Astrocyte of the cerebellum (primary cell): ENCODE measurements at regions not wholly inside any gene's neighbourhood (a gene's known extent, or its start where the extent isn't known, plus 50 kb on each side); places are given as distances from the start of the nearest gene placed in this dataset.

Source experiments
- DNase-seq: peaks from one replicate; pipeline ENCODE4 v3.0.0-alpha.2; 2011; ENCODE audit warnings: low read depth
- H3K4me3 ChIP-seq: 2 replicates; pipeline ENCODE4 v1.5.1; 2011; ENCODE audit warnings: mild to moderate bottlenecking, low read depth, low read length, moderate library complexity
- in situ Hi-C: cut with HindIII; loops from 2 replicates; pipeline ENCODE4 v1.10.0; 2017; ENCODE audit warnings: low sequenced_read_pairs
- TF ChIP-seq, protein P1 (sequence below): IDR thresholded peaks from 2 replicates; pipeline ENCODE4 v1.5.1; 2012; ENCODE audit warnings: low read length, low read depth, moderate library complexity, mild to moderate bottlenecking; ENCODE audit errors: missing control alignments

DNA sequence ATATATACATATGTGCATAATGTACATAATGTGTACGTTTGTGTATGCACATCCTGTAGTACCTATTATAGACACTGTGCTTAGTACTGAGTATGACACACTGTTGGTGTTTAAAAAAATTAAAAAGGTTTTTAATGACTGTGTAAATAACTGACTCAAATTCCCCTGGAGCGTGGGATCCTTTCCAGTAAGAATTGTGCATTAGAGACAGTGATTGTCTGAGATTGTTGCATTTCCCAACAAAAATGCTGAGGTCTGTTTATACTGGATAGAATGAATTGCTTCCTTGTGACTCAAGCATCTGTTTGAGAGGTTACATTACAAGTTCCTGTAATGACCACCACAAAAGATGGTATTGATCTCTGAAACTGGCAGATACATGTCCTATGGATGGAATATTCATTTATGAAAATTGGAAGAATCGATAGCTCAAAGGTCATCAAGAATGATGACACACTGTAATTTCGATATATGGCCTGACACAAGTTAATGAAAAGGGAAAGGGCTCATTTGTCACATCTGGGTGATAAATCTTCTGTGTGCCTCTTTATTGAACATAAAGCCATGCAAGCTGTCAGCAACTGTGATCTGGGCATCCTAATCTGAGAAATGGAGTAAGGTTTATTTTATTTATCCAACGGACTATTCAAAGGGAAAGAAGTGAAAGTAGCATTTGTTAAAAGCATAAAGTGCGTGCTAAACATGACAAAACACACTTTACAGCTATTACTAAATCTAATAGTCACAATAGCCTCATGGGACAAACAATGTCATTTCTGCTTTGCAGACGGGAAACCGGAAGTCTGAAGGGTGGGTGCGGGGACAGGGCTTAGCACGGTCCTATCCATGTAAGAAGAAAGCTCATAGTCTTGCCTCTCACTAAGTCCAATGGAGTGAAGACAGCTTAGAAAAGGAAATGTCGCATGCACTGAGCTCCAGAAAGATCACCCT lies 228.8 kb downstream of the CDH11 start:
- DNase-seq = peak; percentile 91
- H3K4me3 ChIP-seq = no peak overlapping the region
- in situ Hi-C loops = no loop called here
- TF ChIP-seq, protein P1, sequence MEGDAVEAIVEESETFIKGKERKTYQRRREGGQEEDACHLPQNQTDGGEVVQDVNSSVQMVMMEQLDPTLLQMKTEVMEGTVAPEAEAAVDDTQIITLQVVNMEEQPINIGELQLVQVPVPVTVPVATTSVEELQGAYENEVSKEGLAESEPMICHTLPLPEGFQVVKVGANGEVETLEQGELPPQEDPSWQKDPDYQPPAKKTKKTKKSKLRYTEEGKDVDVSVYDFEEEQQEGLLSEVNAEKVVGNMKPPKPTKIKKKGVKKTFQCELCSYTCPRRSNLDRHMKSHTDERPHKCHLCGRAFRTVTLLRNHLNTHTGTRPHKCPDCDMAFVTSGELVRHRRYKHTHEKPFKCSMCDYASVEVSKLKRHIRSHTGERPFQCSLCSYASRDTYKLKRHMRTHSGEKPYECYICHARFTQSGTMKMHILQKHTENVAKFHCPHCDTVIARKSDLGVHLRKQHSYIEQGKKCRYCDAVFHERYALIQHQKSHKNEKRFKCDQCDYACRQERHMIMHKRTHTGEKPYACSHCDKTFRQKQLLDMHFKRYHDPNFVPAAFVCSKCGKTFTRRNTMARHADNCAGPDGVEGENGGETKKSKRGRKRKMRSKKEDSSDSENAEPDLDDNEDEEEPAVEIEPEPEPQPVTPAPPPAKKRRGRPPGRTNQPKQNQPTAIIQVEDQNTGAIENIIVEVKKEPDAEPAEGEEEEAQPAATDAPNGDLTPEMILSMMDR = no peak

DNA sequence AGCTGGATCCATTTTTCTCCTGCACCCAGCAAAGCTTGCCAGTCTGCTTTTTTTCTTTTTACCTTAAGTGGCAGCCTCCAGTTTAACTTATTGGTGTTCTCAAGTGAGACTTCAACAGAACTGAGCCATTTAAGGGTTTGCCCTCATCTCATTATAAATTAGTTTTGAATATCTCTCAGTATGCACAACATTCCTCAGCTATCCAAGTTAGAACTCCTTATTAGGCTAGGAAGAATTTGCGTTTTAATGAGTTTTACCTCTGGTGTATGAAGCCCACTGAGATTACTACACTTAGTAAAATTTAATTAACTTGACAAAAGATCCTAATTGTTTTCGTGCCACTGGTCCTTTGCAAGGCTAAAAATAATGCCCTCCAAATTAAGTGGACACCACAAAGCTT lies 232.4 kb downstream of the CDH11 start:
- in situ Hi-C loops = no loop called here
- TF ChIP-seq, protein P1 = no peak
- H3K4me3 ChIP-seq = no peak overlapping the region
- no peak for DNase-seq

DNA sequence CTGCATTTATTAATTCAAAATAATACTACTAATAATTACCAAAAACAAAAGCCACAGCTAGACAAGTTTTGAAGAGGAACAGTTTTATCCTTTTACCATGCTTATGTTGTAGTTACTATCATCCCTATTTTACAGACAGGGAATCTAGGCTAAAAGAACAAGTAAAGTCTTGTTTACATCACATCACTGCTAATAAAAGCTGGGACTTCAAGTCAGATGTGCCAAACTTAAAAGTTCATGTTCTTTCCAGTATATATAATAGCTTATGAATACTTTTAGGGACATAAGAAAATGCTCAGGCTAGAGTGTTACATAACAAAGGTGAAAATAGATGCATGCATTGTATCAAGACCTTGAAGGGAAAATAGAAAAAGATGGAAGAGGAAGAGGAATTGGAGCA lies 234.2 kb downstream of the CDH11 start:
- H3K4me3 ChIP-seq = no peak overlapping the region
- TF ChIP-seq, protein P1 = no peak
- in situ Hi-C loops = no loop called here
- no peak for DNase-seq

DNA sequence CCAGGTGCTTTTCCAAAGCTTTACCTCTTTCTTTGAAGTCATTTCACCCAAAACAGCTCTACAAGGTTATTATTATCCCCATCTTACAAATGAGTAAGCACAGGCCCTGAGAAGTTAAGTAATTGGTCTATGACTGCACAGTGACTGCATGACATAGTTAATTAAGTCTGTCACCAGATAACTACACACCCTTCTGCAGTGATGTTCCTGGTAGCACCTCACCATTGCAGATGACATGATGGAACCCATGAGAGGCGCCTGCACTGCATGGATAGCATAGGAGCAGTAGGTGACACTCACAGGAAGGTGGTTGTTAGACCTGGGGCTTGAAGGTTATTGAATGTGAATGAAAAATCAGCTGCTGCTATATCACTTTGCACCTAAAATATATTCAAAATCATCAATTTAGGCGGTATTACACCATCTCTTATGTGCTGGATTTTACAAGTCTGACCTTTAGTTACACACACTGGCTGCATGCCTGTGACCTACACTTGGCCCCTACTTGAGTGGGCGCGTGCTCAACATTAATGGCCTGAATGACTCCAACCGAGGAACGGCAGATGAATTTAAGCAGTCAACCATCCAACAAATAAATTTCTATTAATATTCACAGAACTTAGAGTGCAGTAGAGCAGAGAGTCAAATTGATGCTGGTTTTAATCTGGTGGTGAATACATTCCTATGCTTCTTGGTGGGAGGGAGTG lies 239.6 kb downstream of the CDH11 start:
- TF ChIP-seq, protein P1 = no peak
- in situ Hi-C loops = no loop called here
- no peak for DNase-seq
- H3K4me3 ChIP-seq = no peak overlapping the region

DNA sequence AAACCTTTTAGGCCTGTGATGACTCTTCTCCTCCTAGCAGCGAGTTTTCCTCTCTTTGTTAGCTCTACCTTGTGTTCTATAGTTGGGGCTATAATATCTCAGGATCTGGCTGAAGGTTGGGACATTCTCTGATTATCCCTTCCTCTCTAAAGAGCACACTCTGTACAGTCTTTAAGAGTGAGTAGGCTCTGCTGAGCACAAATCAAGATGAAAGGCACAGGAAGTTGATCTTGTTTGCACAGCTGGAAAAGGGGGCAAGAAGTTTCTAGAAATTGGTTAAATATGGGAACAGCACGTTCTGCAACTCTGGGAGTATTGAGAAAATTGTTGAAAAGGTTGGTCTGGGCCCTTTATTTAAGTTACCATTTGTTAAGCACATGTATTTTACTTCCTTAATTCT lies 240.9 kb downstream of the CDH11 start:
- no peak for DNase-seq
- no peak overlapping the region for H3K4me3 ChIP-seq
- in situ Hi-C loops = no loop called here
- TF ChIP-seq, protein P1 = no peak

DNA sequence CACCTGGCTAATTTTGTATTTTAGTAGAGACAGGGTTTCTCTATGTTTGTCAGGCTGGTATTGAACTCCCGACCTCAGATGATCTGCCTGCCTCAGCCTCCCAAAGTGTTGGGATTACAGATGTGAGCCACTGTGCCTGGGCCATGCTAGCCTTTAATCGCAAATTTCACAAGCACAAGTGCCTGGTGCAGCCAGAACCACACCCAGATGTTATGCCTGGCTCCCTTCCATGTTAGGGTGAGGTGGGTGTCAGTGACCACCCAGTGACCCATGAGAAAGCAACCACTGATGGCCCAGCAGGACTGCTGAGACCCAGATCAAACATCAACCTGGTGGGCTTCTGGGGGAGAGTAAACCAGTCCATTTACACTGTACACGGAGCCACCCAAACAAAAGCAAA lies 241.9 kb downstream of the CDH11 start:
- H3K4me3 ChIP-seq = no peak overlapping the region
- DNase-seq = no peak
- in situ Hi-C loops = no loop called here
- TF ChIP-seq, protein P1 = no peak
